GM18520 (cell line): ENCODE measurements at regions not wholly inside any gene's neighbourhood (a gene's known extent, or its start where the extent isn't known, plus 50 kb on each side); places are given as distances from the start of the nearest gene placed in this dataset.
"Not testable (repeated sequence)": the region's sequence is repeated elsewhere in the genome, so short reads cannot be mapped to it uniquely, and the experiment has no call there.

Experiments used
- ATAC-seq: cut with Tn5 transposase; IDR thresholded peaks from one replicate; pipeline ENCODE4 v1.9.1; 2021; ENCODE audit not compliant: unreplicated experiment

- ATAC-seq, result not testable (repeated sequence)
These were observed 210.7 kb upstream of the RPL34 start for GRCh38 chr4:108409691-108410090.

- no peak for ATAC-seq
These were observed 214.8 kb upstream of the RPL34 start for GRCh38 chr4:108405586-108405985.

- no peak for ATAC-seq
These were observed 220.1 kb upstream of the RPL34 start for GRCh38 chr4:108400309-108400708.

- ATAC-seq, result no peak
These were observed 220.6 kb upstream of the RPL34 start for GRCh38 chr4:108399610-108400265.

- no peak for ATAC-seq
These were observed 221.5 kb upstream of the RPL34 start for GRCh38 chr4:108398836-108399235.

- ATAC-seq, result no peak
These were observed 222.1 kb upstream of the RPL34 start for GRCh38 chr4:108398316-108398715.

GRCh38 chr4:108397850-108398249 lies 222.5 kb upstream of the RPL34 start:
- ATAC-seq, result no peak

- no peak for ATAC-seq
These were observed 223.4 kb upstream of the RPL34 start for GRCh38 chr4:108396900-108397497.

- ATAC-seq, result no peak
These were observed 224.6 kb upstream of the RPL34 start for GRCh38 chr4:108395786-108396185.

GRCh38 chr4:108393890-108394472 lies 225.2 kb upstream of the LEF1 start:
- no peak for ATAC-seq

- ATAC-seq, result no peak
These were observed 223.1 kb upstream of the LEF1 start for GRCh38 chr4:108391701-108392455.

- no peak for ATAC-seq
These were observed 216.3 kb upstream of the LEF1 start for GRCh38 chr4:108385076-108385475.

GRCh38 chr4:108384544-108384943 lies 215.8 kb upstream of the LEF1 start:
- no peak for ATAC-seq

- ATAC-seq, result no peak
These were observed 214.4 kb upstream of the LEF1 start for GRCh38 chr4:108383157-108383556.

- no peak for ATAC-seq
These were observed 214.0 kb upstream of the LEF1 start for GRCh38 chr4:108382751-108383150.

GRCh38 chr4:108378164-108378563 lies 209.4 kb upstream of the LEF1 start:
- ATAC-seq, result no peak

GRCh38 chr4:108377021-108377420 lies 208.3 kb upstream of the LEF1 start:
- no peak for ATAC-seq

GRCh38 chr4:108375434-108375833 lies 206.7 kb upstream of the LEF1 start:
- ATAC-seq, result no peak

GRCh38 chr4:108372681-108373080 lies 203.9 kb upstream of the LEF1 start:
- ATAC-seq, result no peak

- no peak for ATAC-seq
These were observed 202.6 kb upstream of the LEF1 start for GRCh38 chr4:108371282-108371681.

- no peak for ATAC-seq
These were observed 201.8 kb upstream of the LEF1 start for GRCh38 chr4:108370291-108371141.
